ENCODE measurements at regions not wholly inside any gene's neighbourhood (a gene's known extent, or its start where the extent isn't known, plus 50 kb on each side); places are given as distances from the start of the nearest gene placed in this dataset.
"Not testable (repeated sequence)": the region's sequence is repeated elsewhere in the genome, so short reads cannot be mapped to it uniquely, and the experiment has no call there.

- H3K4me3 ChIP-seq (ENCODE audit: low read depth, low read length) = no peak overlapping the region
- no peak for TF ChIP-seq CTCF (IDR thresholded peaks at IDR 0.05; ENCODE audit: low read depth, low read length)
These were observed 106.4 kb upstream of the PDE10A start for GRCh38 chr6:165769401-165769800.

GRCh38 chr6:165768961-165769360, 105.9 kb upstream of the PDE10A start:
- H3K4me3 ChIP-seq (ENCODE audit: low read depth, low read length) = no peak overlapping the region
- TF ChIP-seq CTCF (IDR thresholded peaks at IDR 0.05; ENCODE audit: low read depth, low read length) = no peak

GRCh38 chr6:165767228-165767627, 104.2 kb upstream of the PDE10A start:
- TF ChIP-seq CTCF (IDR thresholded peaks at IDR 0.05; ENCODE audit: low read depth, low read length) = no peak
- H3K4me3 ChIP-seq (ENCODE audit: low read depth, low read length) = no peak overlapping the region

DNA sequence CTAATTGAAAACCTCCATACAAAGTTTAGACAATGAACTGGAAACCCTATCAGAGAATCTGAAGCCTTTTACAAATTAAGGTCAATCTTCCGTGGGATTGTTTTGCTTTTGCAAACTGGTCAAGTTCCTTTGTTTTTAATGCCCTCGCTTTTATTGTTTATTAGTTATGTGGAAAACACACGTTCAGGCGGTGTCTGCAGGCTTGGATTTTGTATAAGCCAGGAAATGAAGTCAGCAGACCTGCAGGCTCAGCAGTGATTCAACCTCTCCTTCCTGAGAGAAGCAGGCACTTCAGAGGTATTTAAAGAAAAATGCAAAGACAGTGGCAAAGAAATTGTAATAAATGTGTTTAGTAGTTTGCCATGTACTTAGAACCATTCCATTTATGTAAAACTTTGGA, 103.4 kb upstream of the PDE10A start:
- no peak for TF ChIP-seq CTCF (IDR thresholded peaks at IDR 0.05; ENCODE audit: low read depth, low read length)
- no peak overlapping the region for H3K4me3 ChIP-seq (ENCODE audit: low read depth, low read length)

DNA sequence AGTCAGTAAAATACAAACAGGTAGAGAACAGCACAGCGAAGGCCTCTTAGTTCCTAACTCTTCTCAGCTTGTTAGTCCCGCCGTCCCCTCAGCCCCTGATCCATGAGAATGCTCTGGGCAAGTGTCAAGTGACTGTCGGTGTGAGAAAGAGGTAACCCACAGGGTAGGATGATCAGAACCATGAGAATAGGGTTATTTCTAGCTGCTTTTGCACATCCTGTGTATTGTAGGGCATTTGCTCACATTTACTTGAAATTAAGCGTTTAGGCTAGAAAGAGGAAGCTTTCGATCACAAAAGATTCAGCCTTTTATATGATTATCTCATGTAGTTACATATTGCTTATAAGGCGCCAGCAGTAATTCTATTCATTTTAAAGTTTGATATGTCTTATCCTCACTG, 103.0 kb upstream of the PDE10A start:
- TF ChIP-seq CTCF (IDR thresholded peaks at IDR 0.05; ENCODE audit: low read depth, low read length) = no peak
- no peak overlapping the region for H3K4me3 ChIP-seq (ENCODE audit: low read depth, low read length)

GRCh38 chr6:165765256-165765655, 102.2 kb upstream of the PDE10A start:
- H3K4me3 ChIP-seq (ENCODE audit: low read depth, low read length) = not testable (repeated sequence)

GRCh38 chr6:165762876-165763275, 99.8 kb upstream of the PDE10A start:
- H3K4me3 ChIP-seq (ENCODE audit: low read depth, low read length) = no peak overlapping the region
- no peak for TF ChIP-seq CTCF (IDR thresholded peaks at IDR 0.05; ENCODE audit: low read depth, low read length)

- TF ChIP-seq CTCF (IDR thresholded peaks at IDR 0.05; ENCODE audit: low read depth, low read length) = no peak
- no peak overlapping the region for H3K4me3 ChIP-seq (ENCODE audit: low read depth, low read length)
These were observed 99.1 kb upstream of the PDE10A start for GRCh38 chr6:165762125-165762524.

All from WI38 (cell line).